HG03558 (cell line): ENCODE measurements at regions not wholly inside any gene's neighbourhood (a gene's known extent, or its start where the extent isn't known, plus 50 kb on each side); places are given as distances from the start of the nearest gene placed in this dataset.
"Not testable (repeated sequence)": the region's sequence is repeated elsewhere in the genome, so short reads cannot be mapped to it uniquely, and the experiment has no call there.

Experiments used
- ATAC-seq: cut with Tn5 transposase; IDR thresholded peaks from one replicate; pipeline ENCODE4 v1.9.1; 2021; ENCODE audit warnings: moderate number of reproducible peaks; ENCODE audit not compliant: unreplicated experiment; ENCODE audit errors: extremely low read depth

DNA sequence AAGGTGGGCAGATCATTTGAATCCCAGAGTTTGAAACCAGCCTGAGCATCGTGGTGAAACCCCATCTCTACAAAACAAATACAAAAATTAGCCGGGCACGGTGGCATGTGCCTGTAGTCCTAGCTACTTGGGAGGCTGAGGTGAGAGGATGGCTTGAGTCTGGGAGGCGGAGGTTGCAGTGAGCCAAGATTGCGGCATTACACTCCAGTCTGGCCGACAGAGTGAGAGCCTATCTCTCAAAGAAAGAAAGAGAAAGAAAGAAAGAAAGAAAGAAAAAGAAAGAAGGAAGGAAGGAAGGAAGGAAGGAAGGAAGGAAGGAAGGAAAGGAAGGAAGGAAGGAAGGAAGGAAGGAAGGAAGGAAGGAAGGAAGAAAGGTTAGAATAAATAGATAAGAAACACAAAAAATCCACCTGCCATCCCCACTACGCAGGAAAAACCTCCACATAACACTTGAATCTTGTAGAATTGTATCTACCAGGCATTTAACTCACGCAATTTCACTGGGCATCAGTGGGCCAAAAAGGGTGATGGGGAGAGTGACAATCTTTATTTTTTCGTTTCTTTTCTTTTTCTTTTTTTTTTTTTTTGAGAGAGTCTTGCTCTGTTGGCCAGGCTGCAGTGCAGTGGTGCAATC, 58.3 kb upstream of the PTPN1 start:
- ATAC-seq = not testable (repeated sequence)

DNA sequence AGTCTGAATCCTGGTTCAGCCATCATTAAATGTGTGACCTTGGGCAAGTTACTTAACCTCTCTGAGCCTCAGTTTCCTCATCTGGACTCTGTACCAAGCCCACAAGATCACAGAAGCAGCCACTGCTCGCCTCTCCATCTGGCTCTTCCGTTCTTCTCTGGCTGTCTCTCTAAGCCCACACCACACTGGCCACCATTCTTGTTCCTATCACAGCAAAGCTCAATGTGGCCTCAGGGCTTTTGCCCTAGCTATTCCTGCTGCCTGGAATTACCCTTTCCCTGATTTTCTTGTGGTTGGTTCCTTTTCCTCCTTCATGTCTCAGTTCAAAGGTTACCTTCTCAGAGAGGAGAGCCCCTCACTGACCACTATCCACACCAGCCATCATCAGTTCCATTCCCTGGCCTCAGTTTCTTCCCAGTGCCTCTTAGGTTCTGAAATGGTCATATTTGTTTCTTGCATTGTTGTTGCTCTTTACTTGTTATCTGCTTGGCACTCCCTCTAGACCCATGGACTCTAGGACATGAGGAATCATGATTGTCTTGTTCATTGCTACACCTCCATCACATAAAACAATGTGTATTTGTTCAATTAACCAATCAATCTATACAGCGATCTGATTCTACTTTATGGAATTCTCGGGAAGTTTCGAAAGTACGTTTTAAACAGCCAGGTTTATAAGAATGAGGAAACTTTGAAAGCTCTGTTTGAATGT, 56.5 kb upstream of the PTPN1 start:
- no peak for ATAC-seq

DNA sequence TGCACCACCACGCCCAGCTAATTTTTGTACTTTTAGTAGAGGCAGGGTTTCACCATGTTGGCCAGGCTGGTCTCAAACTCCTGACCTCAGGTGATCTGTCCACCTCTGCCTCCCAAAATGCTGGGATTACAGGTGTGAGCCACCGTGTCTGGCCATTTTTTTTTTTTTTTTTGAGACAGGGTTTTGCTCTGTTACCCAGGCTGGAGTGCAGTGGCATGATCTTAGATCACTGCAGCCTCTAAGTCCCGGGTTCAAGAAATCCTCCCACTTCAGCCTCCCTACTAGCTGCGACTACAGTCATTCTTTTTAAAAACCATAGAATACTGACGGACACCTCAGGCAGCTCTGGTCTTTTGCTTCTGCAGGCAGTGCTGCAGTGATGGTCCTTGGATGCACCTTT, 54.9 kb upstream of the PTPN1 start:
- not testable (repeated sequence) for ATAC-seq

DNA sequence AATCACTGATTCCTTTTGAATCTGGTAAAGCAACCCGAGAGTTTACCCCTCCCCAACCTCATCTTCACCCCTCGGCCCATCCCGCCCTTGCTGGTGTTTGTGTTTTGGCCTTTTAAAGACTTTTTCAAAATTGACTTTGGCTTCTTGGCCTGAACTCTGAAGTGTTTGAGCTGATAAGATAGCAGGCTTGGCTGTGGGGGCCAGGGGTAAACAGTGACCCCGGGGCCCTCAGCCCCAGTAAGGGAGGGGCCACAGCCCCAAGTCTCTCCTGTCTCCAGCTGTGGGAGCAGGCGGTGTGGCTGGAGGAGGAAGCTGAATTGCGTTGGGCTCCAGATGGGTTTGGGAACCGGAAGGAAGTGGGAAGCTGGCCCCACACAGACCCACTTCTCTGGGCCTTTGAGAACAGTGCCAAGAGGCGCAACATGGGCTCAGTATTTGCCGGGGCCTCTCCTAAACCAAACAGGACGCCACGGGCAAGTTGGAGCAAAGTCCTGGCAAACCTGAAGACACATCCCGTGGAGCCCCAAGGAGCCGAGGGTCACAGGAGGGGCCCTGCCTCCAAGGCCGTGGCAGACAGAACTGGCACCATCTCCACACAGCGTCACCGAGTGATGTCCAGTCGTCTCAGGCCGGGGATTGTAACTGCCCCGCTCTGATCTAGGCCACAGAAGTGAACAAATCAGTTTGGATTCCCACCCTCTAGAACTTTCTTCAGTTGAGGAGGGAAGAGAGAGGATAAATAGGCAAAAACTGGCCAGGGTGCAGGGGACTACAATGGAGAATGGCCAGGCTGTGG, 54.3 kb upstream of the PTPN1 start:
- ATAC-seq = no peak

DNA sequence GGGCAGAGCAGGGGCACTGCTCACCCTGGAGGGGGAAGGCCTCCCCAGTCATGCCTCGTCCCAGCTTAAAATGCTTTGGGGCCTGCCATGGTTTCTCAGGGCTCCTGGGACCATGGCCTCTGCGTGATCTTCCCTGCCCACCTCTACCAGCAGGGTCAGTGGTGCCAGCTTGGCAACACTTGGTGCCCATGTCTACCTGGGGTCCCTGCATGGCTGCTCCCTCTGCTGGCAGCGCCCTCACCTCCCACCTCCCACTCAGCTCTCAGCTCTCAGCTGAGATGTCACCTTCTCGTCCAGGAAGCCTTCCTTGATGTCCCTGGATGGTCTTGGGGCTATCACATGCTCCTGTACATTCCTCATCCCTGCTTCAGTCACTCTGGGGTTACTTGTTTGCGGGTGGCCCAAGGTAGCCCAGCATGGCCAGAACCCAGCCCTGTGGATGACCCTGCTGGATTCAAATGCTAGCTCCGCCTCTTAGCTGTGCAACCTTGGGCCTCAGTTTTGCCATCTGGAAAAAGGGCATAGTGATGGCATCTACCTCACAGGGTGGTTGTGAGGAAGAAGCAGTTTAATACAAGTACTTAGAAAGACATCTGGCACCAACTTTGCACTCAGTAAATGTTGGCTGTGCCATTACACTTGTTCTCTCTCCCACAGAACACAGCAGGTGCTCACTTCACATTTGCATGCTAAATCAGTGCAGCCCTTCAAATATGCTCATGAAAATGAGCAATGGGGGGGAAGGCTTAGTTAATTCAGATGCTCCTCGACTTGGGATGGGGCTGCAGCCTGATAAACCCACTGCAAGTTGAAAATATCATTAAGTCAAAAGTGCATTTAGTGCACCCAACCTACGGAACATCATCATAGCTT, 53.5 kb upstream of the PTPN1 start:
- no peak for ATAC-seq

DNA sequence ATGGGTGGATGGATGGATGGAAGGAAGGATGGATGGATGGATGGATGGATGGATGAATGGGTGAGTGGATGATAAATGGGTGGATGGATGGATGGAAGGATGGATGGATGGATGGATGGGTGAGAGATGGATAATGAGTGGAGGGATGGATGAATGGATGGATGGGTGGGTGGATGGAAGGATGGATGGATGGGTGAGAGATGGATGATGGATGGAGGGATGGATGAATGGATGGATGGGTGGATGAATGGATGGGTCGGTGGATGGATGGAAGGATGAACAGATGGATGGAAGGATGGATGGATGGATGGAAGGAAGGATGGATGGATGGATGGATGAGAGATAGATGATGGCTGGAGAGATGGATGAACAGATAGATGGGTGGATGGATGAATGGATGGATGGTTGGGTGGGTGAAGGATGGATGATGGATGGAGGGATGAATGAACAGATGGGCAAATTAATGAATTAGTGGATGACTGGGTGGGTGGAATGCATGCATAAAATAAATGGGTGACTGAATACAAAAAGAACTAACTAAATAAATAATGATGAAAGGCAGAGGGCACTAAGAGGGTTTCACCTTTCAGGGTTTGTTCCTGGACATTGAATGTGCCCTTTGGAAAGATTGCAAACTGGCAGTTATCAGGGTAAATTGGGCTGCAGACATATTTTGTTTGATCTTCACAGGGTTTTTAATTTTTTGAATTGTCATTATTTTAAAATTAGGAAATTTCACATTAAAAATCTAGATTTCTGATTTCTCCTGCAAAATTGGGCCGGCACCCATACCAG, 50.9 kb upstream of the PTPN1 start:
- no peak for ATAC-seq

DNA sequence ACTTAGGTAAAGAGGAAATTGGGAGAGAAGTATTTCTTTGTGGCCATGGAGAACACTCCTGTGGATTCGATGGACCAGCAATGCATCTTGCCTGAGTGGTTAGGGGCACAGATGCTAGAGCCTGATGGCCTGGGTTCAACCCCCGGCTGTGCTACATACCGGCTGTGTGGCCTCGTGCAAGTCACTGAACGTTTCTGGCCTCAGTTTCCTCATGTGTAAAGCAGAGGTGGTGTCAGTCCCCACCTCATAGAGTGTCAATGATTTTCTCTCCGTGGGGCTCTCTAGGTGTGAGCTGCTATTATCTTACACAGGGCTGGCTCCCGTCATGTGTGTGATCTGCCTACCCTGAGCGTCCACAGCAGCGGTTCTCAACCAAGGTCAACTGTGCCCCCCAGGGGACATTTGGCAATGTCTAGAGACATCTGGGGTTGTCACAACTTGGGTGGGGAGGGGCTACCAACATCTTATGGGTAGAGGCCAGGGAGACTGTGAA, 50.0 kb upstream of the PTPN1 start:
- ATAC-seq = no peak
